NCI-H82 (cell line): ENCODE measurements at regions not wholly inside any gene's neighbourhood (a gene's known extent, or its start where the extent isn't known, plus 50 kb on each side); places are given as distances from the start of the nearest gene placed in this dataset.

Experiments
- DNase-seq: peaks from one replicate; lab custom pipeline; 2025; lab: John Stamatoyannopoulos, UW

DNA sequence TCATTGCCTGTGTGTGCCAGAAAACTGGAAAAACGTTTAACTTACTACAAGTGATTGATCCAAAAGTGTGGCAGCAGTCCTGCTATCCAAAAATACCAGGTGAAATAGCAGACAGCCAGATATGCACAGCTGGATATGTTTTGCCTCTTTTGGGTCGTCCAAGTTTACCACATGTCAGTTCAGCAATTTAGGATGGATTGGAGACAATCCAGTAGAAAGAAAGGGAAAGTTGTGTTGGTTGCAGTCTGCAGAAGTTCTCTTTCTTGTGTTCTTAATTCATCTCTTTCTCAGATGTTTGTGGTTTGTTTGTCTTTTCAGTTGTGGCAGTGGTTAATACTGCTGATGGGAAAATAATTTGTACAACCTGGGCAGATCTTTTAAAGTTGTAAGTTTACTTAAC lies 645.0 kb downstream of the PTPRC start:
- DNase-seq = no peak

DNA sequence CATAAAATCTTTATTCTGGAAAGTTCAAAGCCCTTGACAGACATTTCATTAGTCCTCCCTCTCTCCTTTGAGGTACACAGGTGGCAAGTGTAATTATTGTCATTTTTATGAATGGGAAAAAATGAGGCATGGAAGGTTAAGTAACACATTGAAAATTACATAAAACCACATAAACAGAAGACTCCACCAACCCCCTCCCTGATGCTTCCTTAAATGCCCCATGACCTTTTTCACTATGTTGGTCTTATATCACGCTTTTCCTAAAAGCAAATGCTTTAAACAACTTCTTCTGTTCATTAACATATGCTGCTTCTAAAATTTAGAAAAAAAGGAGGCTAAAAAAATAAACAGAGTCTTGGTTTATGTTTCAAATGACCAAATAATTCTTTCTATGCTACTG lies 648.4 kb downstream of the PTPRC start:
- DNase-seq = no peak

DNA sequence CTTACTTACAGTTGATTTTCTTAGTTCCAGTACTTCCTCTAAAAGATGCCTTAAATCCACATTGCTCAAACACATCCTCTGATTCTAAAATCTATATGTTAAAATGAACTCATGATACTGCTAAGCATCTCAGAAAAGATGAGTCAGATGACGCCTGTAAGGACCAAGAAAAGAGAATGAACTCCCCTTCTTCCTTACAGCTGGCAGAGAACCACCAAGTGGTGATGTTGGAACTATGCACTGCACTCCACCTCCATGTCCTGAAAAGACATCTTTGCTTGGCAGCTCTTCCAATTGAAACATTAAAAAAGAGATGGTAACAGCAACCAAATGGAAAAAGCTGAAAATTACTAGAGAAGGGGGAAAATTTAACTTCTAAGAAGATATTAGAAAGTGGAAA lies 648.8 kb downstream of the PTPRC start:
- DNase-seq = no peak

DNA sequence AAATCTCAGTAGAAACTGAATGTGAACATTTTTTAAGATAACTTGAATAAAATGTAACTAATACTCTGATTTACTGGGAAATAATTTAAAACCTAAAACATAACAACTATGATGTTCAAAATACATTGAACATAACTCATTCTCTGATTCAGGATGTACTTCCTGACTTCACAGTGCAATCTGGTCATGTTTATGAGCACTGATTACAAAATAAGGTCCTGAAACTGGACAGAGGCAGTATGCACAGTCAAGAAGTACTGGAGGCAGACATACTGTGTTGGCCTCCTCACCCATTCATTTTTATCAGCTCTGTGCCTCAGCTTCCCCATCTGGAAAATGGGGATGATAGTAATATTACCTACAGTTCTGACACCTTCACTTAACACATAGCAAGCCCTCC lies 651.3 kb downstream of the PTPRC start:
- no peak for DNase-seq

DNA sequence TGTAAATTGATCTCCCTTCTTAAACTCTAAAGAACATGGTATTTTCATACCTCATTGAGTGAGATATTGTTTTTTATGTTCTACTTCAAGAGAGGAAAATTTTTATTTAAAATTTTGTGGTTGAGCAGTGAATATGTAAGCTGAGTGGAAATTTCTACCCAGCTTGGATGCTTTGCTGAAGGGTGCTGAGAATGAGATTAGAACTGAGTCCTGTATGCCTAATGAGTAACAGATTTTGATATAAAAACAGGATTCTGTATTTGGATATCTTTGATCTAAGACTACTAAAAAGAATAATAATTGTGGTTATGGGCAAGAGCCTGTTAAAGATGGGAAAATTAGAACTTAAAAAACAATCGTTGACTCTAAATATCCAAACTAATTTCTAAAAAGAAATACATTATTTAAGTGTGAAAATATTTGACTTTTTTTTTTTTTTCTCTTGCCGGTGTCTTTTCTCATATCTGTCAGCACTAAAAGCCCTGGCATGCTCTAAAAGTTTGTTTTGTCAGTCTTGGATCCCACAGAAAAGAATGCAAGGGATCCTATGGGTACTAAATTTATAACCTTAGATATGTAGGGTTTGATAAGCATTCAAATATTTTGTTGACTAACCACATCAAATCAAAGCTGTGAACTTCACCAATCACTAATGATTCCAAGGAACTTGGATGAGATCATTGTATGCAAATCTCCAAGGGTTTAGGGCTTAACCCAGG lies 652.3 kb downstream of the PTPRC start:
- no peak for DNase-seq

DNA sequence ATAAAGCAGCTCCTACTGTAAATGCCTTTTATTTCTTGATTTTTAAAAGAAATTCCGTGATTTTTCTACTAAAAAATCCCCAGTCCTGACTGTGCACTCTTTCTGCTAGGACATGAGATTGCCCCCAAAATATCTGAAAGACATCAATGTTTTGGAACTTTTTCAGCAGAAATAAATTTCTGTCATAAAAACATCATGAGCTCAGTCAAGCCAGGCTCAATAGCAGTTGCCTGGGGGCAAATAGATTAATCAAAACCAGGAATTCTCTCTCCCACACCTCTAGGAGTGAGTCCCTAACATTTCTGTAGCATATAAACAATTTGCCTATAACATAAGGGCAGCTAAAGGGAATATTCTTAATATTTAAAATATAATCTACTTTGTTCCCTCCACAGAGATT lies 654.1 kb downstream of the PTPRC start:
- no peak for DNase-seq

DNA sequence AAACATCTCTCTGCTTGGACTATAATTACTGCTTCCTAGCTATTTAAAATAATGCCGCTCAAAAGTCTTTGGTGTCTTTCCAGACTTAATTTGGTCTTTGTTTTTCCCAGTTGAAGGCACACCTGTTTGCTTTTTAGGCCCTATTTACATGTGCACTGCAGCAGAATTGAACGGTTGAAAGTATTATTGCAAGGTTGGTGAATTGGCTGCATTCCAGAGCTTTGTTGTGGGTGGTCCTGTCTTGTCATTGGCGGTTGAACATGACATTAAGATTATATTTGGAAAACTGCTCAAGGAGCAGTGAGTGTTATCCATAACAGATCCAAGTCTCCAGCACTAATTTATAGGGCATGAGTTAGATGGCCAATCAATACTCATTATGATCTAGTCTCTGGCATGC lies 656.3 kb downstream of the PTPRC start:
- DNase-seq = no peak

DNA sequence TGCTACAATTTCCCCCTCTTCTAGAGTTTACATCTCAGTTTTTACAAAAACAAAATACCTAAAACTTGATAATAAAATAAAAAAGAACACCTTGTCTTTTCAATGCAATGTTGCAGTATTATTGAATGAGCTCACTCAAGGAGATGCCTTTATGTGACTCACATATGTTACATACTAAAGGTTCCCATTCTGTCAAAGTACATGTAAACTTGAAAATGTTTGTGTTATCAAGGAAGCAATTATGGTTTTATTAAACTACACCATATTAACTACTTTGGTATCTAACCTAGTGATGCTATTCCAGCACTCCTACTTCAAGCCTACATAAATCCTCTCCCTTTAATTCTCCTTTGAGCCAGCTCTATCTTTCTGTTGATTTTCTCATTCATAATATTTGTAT lies 658.3 kb downstream of the PTPRC start:
- no peak for DNase-seq

DNA sequence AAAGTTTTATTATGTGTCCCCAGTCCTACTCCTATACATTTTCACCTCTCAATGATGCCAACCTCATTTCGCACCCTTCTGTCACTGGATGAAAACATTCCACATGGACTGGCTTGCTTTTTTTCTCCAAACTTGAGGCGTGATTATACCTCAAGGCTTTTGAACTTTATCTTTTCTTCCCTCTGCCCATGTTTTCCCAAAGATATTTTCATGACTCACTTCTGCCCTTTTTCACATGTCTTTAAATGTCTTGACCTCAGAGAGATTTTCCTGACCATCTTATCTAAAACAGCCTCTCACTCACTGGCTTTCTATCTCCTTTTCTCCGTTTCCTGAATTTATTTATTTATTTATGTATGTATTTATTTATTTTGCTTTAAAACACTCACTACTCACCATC lies 659.0 kb downstream of the PTPRC start:
- DNase-seq = no peak

DNA sequence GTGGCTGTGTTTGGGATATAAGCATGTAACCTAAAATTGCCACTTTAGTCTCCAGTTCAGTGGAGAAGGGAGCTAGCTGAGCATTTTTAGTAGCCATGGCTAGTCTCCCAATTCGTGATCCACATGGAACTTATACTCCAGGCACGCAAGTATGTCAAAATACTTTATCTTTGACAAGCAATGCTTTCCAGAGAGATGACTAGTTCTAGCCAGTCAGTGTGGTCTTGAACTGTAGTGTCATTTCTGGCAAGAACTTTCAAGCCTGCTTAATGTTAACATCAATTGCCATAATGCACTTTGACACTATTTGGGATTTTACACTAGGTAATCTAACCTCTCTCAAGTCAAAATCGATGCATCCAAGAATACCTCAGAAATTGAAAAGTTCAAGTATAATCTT lies 660.0 kb downstream of the PTPRC start:
- DNase-seq = no peak

DNA sequence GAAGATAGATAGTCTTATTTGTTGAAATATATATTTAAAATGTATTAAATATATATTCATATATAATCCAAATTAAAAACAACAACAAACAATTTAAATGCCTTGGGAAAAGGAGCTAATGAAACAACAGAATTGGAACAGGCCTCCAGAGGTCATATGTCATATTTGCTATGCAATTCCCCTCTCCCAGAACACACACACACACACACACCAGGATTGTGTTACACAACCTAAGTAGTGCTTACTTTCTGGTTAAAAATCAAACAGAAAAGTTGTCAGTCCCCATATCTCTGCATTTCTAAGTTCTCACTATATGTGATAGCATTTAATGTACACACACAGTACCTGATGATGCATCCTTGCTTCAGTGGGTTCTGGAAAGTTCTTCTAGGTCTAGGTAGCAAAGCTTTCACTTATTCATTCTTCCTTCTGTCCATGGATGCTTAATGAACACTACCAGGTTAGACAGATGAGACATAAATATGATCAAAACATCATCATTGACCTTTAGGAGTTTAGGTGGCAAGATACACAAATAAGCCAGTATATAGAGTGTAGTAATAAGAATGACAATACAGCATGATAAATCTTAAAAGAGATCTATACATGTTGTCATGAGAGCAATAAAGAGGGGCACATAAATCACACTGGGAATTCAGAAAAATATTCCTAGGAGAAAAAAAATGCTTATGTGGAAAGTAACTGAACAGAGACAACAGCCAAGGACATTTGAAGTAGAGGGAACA lies 662.8 kb downstream of the PTPRC start:
- DNase-seq = no peak

DNA sequence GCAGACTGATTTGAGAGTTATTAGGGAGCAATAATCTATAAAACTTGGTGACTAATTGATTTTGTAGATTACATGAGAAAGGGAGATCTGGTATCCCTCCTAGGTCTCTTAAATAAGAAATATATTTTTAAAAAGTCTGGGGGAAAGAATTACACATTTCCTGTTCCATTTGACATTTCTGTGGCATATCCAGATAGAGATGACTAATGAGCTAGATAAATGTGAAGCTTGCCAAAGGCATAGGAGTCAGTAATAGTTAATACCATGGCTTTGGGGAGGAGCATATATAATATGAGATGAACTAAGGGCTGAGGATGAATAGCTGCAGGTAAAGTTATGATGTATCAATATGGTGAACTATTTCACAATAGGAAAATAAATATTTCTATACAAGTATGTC lies 663.7 kb downstream of the PTPRC start:
- no peak for DNase-seq

DNA sequence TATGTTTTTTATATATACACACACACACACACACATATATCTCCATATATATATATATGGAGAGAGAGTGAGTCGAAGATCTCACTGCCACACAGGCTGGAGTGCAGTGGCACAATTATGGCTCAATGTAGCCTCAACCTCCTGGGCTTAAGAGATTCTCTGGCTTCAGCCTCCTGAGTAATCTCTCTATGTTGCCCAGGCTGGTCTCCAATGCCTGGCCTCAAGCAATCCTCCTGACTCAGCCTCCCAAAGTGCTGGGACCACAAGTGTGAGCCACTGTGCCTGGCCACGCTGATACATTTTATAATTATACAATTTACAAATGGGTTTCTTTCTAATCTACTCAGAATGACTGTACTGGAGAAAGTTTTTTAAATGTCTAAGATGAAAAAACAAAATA lies 664.2 kb downstream of the PTPRC start:
- DNase-seq = no peak

DNA sequence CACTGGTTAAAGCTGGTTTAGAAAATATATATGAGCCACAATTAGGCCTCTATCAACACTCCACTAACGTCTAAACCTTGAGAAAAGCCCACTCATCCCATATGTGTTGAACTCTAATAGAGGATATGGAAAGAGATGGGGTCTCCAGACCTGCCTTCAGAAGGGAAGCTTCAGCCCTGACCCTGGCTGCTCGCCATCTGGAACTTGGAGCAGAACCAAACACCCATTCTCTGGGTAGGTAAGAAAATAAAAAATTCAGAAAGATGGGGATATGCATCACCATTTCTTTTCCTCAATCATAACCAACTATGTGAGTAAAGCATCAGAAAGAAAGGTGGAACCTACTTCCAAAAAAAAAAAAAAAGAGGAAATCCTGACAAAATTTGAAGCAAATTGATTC lies 666.2 kb downstream of the PTPRC start:
- no peak for DNase-seq

DNA sequence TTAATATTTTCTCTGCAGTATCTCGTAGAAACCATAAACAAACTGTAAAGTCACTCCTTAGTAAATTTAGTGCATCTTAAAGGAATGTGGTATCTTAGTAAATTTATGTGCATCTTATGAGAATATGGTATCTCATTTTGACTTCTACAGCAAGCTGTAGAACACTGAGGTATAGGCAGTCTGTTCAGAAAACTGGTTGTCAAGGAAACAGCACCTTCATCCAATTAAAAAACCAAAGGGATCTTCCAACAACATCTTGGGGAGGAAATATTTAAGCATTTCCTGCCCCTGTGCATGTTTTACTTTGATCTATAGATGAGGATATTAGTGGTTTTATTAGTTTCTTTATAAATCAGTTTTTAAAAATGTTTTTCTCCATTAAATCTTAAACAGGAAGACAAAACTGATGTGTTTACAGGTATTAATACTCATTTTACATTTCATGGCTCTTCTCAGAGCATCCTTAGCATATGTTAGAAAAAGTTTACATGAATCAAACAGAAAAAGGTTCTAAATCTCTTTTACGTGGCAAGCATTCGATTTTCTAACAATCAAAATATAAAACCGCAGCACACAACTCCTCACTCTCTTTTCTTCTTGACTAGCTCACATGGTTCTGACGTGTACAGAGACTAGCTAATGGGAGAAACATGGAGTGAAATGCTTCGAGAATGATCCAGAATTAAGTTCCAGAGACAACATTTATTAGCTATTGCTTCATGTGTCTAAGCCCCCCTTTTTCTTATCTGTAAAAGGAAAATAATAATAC lies 668.8 kb downstream of the PTPRC start:
- DNase-seq = no peak

DNA sequence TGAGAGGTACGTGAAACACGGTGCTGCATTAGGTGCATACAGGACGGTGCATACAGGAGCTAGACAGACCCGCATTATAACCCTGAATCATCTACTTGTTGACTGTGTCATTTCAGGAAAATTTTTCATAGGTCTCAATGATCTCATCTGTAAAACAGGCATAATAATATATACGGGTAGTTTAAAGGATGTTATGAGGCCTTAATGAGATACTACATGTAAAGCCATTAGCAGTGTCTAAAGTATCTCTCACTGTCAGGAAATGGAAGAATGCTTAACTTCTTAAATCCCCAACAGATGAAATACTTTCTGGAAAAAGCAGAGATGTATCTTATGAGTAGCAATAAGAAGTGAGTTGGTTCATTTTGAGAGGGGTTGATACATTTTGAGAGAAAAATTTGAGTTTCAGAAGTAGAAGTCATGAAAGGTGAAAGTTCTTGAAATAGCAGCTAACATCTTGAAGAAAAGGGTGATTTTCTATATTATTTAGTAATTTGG lies 669.6 kb downstream of the PTPRC start:
- DNase-seq = no peak

DNA sequence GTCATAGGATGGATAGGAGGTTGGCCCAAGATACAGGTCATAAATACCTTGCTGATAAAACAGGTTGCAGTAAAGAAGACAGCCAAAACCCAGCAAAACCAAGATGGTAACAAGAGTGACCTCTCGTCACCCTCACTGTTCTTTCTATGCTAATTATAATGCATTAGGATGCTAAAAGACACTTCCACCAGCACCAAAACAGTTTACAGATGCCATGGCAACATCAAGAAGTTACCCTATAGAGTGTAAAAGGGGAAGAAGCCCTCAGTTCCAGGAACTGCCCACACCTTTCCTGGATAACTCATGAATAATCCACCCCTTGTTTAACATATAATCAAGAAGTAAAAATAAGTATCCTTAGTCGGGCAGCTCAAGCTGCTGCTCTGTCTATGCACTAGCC lies 671.9 kb downstream of the PTPRC start:
- no peak for DNase-seq

DNA sequence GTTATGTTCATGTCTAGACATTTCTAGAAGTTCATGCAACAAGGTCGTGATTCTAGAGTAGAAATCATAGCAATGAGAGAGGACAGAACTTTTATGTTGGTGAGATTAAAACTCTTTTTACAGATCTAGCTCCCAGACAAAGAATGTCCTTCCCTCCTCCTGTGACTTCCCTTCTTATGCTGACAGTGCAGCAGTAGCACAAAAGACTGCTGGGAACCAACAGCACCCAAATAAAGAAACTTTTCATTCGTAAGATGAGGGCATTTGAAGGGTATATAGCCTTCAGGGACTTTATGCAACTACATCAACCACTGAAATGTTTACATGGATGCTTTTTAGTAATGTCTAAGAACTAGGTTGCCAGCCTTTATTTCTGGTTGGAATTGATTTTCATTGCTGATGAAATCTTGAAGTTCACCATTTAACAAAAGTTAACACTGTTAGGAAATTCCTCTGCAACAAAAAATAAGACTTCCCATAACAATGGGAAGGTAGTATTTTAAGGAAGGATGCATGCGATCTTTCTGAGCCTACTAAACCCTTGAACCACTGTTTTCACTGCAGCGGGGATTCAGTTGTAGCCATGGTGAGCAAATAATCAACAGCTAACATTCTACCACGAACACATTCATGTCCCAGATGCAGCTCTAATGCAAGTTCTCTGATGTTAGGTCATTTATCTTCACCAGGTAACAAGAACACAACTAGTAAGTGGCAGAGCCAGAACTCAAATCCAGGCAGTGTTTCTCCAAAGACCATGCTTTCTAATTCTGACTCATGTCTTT lies 672.8 kb downstream of the PTPRC start:
- DNase-seq = no peak

DNA sequence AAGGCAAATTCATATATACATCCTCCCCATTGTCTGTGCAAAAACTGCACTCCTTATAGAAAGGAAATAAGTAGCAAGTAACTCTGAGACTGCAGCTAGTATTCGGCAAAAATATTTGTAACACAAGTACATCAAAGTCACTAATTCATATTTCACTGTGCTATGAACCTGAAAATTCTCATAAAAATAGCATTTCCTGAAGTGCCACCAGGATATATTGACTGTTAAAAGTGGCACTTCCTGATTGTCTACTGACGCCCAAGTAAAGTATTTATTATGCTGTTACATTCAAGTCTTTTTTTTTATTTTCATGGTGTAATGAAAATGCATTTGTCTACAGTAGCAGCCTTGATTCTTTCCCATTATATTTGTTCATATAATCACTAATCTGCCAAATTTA lies 673.8 kb downstream of the PTPRC start:
- DNase-seq = no peak

DNA sequence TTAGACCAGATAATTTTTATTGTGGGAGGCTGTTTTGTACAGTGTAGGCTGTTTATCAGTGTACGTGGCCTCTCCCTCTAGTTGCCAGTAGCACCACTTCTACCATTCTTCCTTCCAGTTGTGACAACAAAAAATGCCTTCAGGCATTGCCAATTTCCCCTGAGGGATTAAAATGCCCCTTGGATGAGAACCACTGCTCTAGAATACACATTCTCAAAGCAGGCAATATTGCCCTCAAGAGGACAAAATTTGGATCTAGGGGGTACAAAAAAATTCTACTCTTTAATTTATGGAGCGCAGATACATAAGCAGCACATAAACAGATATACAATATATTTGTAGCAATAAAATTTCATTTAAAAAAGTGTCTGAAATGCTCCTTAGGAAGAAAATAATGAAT lies 674.6 kb downstream of the PTPRC start:
- no peak for DNase-seq

DNA sequence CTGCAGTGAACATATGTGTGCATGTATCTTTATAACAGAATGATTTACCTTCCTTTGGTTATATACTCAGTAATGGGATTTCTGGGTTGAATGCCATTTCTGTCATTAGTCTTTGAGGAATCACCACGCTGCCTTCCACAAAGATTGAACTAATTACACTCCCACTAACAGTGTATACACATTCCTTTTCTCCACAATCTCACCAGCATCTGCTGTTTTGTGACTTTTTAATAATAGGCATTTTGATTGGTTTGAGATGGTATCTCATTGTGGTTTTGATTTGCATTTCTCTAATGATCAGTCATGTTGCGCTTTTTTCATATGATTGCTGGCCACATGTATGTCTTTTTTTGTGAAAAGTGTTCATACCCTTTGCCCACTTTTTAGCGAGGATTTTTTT lies 680.5 kb downstream of the PTPRC start:
- DNase-seq = no peak

DNA sequence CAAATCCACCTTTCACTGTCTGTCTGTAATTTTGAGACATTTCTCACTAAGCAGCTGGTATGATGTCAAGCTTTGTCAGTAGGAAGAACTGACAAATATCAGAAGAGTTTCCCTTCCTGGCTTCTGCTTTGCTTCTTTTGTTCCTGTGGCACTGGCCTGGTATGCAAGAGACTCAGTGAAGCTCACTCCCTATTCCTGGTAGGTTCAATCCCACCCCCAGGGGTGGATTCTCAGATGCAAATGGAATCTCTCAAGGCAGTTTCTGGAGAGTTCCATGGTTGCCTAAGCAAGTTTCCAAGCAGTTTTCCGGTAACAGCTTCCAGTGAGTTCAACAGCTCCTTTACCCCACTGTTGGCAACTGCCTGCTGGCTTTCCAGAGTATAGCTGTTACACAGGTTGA lies 683.4 kb downstream of the PTPRC start:
- no peak for DNase-seq
